HCT116 (cell line): ENCODE measurements at regions not wholly inside any gene's neighbourhood (a gene's known extent, or its start where the extent isn't known, plus 50 kb on each side); places are given as distances from the start of the nearest gene placed in this dataset.

ENCODE experiments used
- ATAC-seq: fragments of 200-7000 bp; cut with Tn5 transposase; 2 replicates; pipeline ENCODE4 v1.9.1; 2020; ENCODE audit warnings: mild to moderate bottlenecking, moderate library complexity
- BruUV-seq: library from RNA; stranded (reverse); fragments of 400-500 nt; replicated peaks from 2 replicates; lab custom pipeline; 2021; lab: Mats Ljungman, UMichigan
- CTCF ChIA-PET: fragments of 300-600 bp; sonication (Branson Sonifier 250); formaldehyde crosslinking; loops from one replicate; lab custom pipeline; 2021; ENCODE audit warnings: antibody characterized with exemption; lab: Charles Lee
- POLR2A ChIA-PET: fragments of 300-600, 350-600 bp; sonication (Branson Sonifier 250); formaldehyde crosslinking; loops from one replicate; lab custom pipeline; 2021; ENCODE audit warnings: antibody characterized with exemption; lab: Charles Lee
- RAD21 ChIA-PET, 2 experiments: fragments of 300-600 bp; sonication (Branson Sonifier 250); formaldehyde crosslinking; loops; one replicate each; lab custom pipeline; 2023; ENCODE audit warnings: low total read pairs in 2 of 2; ENCODE audit not compliant: uncharacterized antibody in 2 of 2, unreplicated experiment in 2 of 2, low non-redundant PET in 1 of 2; lab: Charles Lee
- DNase-seq: peaks from one replicate; pipeline ENCODE4 v3.0.0-alpha.2; 2010; ENCODE audit warnings: low read depth, low spot score
- H2AFZ ChIP-seq: fragments of 200-600 bp; shearing (Covaris generic), sonication (generic); 2 replicates; pipeline ENCODE4 v1.6.1; 2017; ENCODE audit warnings: low read depth, mixed run types, mixed read lengths, antibody characterized with exemption, low read length; ENCODE audit not compliant: poor library complexity, severe bottlenecking
- H3K27ac ChIP-seq: 2 replicates; pipeline ENCODE4 v1.5.1; 2012; ENCODE audit warnings: low read depth, low read length
- H3K27me3 ChIP-seq: fragments of 200-600 bp; sonication (generic); 2 replicates; pipeline ENCODE4 v1.6.1; 2016; ENCODE audit warnings: mixed run types, low read length, mixed read lengths; ENCODE audit not compliant: insufficient read depth
- H3K36me3 ChIP-seq, 2 experiments: fragments of 200-500 bp in 1 of 2; fragments of 200-600 bp in 1 of 2; sonication (Bioruptor generic) in 1 of 2; sonication (generic) in 1 of 2; 2 replicates each; pipeline versions ENCODE4 v1.5.1 to v1.6.1; 2014 to 2016; ENCODE audit warnings: low read length in 2 of 2, inconsistent platforms in 1 of 2, mixed read lengths in 1 of 2, mixed run types in 1 of 2; ENCODE audit not compliant: insufficient read depth in 2 of 2, control insufficient read depth in 1 of 2
- H3K4me1 ChIP-seq, 2 experiments: fragments of 200-600 bp in 1 of 2; sonication (generic) in 1 of 2; 2 replicates each; pipeline versions ENCODE4 v1.5.1 to v1.6.1; 2012 to 2017; ENCODE audit warnings: low read length in 2 of 2, inconsistent platforms in 1 of 2, mild to moderate bottlenecking in 1 of 2, mixed read lengths in 1 of 2, mixed run types in 1 of 2, moderate library complexity in 1 of 2; ENCODE audit not compliant: insufficient read depth in 2 of 2, control insufficient read depth in 1 of 2
- H3K4me2 ChIP-seq: fragments of 200-600 bp; sonication (generic); 2 replicates; pipeline ENCODE4 v1.6.1; 2017; ENCODE audit warnings: mixed run types, low read length, mixed read lengths
- H3K4me3 ChIP-seq, 2 experiments: fragments of 200-600 bp in 1 of 2; sonication (generic) in 1 of 2; replicated peaks in 1 of 2; 2 replicates each; pipeline ENCODE4 v1.5.1; 2011 to 2016; ENCODE audit warnings: low read length in 2 of 2, control low read depth in 1 of 2, low read depth in 1 of 2, mild to moderate bottlenecking in 1 of 2, mixed read lengths in 1 of 2, mixed run types in 1 of 2
- H3K79me2 ChIP-seq: fragments of 200-600 bp; sonication (generic); 2 replicates; pipeline ENCODE4 v1.6.1; 2017; ENCODE audit warnings: mild to moderate bottlenecking, mixed run types, low read length, moderate library complexity, mixed read lengths; ENCODE audit not compliant: insufficient read depth
- H3K9ac ChIP-seq: fragments of 200-600 bp; sonication (generic); 2 replicates; pipeline ENCODE4 v1.6.1; 2016; ENCODE audit warnings: low read length, mixed read lengths
- H3K9me2 ChIP-seq: fragments of 200-600 bp; sonication (generic), shearing (Covaris generic); 2 replicates; pipeline ENCODE4 v1.6.1; 2017; ENCODE audit warnings: mixed run types, mild to moderate bottlenecking, moderate library complexity; ENCODE audit not compliant: insufficient read depth
- H3K9me3 ChIP-seq, 2 experiments: fragments of 200-500 bp in 1 of 2; fragments of 200-600 bp in 1 of 2; sonication (Bioruptor generic) in 1 of 2; sonication (generic) in 1 of 2; 2 replicates each; pipeline ENCODE4 v1.6.1; 2014 to 2017; ENCODE audit warnings: low read length in 2 of 2, mixed read lengths in 2 of 2, inconsistent platforms in 1 of 2, low read depth in 1 of 2, mild to moderate bottlenecking in 1 of 2, mixed run types in 1 of 2, moderate library complexity in 1 of 2; ENCODE audit not compliant: control insufficient read depth in 1 of 2, insufficient read depth in 1 of 2
- H4K20me1 ChIP-seq: fragments of 200-600 bp; sonication (generic), shearing (Covaris generic); 2 replicates; pipeline ENCODE4 v1.6.1; 2017; ENCODE audit warnings: mixed run types, mild to moderate bottlenecking, moderate library complexity; ENCODE audit not compliant: insufficient read depth
- ELF1 ChIP-seq: IDR thresholded peaks from 2 replicates; pipeline ENCODE4 v1.6.1; 2012; ENCODE audit warnings: low read depth, borderline replicate concordance
- EZH2phosphoT487 ChIP-seq: fragments of 200-600 bp; IDR thresholded peaks from 2 replicates; pipeline ENCODE4 v1.6.1; 2018; ENCODE audit warnings: antibody characterized with exemption, borderline replicate concordance
- JUND ChIP-seq: IDR thresholded peaks from 2 replicates; pipeline ENCODE4 v1.6.1; 2012
- MAX ChIP-seq: IDR thresholded peaks from 2 replicates; pipeline ENCODE4 v1.6.1; 2012
- POLR2A ChIP-seq: IDR thresholded peaks from 2 replicates; pipeline ENCODE4 v1.7.0; 2011; ENCODE audit warnings: borderline replicate concordance; ENCODE audit not compliant: insufficient read depth, insufficient read length; ENCODE audit errors: extremely low read depth
- POLR2AphosphoS5 ChIP-seq: IDR thresholded peaks from 2 replicates; pipeline ENCODE4 v1.6.1; 2011; ENCODE audit warnings: mild to moderate bottlenecking, low read depth, low read length, moderate library complexity
- RAD21 ChIP-seq: IDR thresholded peaks from 2 replicates; pipeline ENCODE4 v1.6.1; 2012; ENCODE audit warnings: low read depth, mild to moderate bottlenecking
- SIN3A ChIP-seq: IDR thresholded peaks from 2 replicates; pipeline ENCODE4 v1.6.1; 2012; ENCODE audit warnings: low read depth
- SP1 ChIP-seq: IDR thresholded peaks from 2 replicates; pipeline ENCODE4 v1.6.1; 2012; ENCODE audit warnings: low read depth
- TCF7L2 ChIP-seq: IDR thresholded peaks from 2 replicates; pipeline ENCODE4 v1.7.0; 2011; ENCODE audit warnings: borderline replicate concordance, inconsistent platforms; ENCODE audit not compliant: insufficient read depth, insufficient read length; ENCODE audit errors: extremely low read depth
- ZNF274 ChIP-seq: fragments of 200-500 bp; sonication (Bioruptor generic); IDR thresholded peaks from 2 replicates; pipeline ENCODE4 v1.6.1; 2014; ENCODE audit warnings: mild to moderate bottlenecking, low read depth, low read length, inconsistent platforms
- intact Hi-C: fragments of 100-400 bp; cut with micrococcal nuclease; formaldehyde crosslinking; loops from 2 replicates; pipeline ENCODE4 v1.10.0; 2022
- TF ChIP-seq, protein P1 (sequence below): IDR thresholded peaks from 2 replicates; pipeline ENCODE4 v1.6.1; 2011; ENCODE audit warnings: mild to moderate bottlenecking, low read length, moderate library complexity; ENCODE audit not compliant: insufficient replicate concordance; ENCODE audit errors: extremely low read depth
- TF ChIP-seq, protein P2 (sequence below), 3 experiments: fragments of 200-600 bp in 1 of 3; sonication (generic) in 1 of 3; IDR thresholded peaks in 2 of 3; conservative IDR thresholded peaks in 1 of 3; 2 replicates each; pipeline ENCODE4 v1.5.1; 2012 to 2017; ENCODE audit warnings: low read depth in 2 of 3, low read length in 2 of 3, antibody characterized with exemption in 1 of 3, borderline replicate concordance in 1 of 3, control low read depth in 1 of 3, mild to moderate bottlenecking in 1 of 3, mixed read lengths in 1 of 3, mixed run types in 1 of 3, moderate library complexity in 1 of 3; ENCODE audit not compliant: insufficient read depth in 1 of 3
- TF ChIP-seq, protein P3 (sequence below): IDR thresholded peaks from 2 replicates; pipeline ENCODE4 v1.6.1; 2012; ENCODE audit warnings: low read depth

DNA sequence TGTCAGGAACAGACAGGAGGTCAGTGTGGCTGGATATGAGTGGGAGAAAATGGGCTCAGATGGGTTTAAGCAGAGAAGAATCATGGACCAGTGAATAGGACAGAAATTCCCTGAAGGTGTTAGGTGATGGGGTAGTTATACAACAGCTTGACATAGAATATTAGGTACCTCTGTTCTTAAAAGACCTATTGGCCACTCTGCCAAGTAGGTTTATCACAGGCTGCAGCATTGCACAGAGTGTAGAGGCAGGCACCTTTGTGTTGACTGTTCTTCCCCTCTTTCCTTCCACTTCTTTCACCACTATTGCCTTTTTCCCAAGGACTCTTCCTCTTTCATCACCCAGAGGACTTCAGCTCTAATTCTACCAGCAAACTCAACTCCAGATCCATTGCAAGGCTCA is 274.4 kb downstream of the CDCA7 start (continued):
- TF ChIP-seq, protein P1, sequence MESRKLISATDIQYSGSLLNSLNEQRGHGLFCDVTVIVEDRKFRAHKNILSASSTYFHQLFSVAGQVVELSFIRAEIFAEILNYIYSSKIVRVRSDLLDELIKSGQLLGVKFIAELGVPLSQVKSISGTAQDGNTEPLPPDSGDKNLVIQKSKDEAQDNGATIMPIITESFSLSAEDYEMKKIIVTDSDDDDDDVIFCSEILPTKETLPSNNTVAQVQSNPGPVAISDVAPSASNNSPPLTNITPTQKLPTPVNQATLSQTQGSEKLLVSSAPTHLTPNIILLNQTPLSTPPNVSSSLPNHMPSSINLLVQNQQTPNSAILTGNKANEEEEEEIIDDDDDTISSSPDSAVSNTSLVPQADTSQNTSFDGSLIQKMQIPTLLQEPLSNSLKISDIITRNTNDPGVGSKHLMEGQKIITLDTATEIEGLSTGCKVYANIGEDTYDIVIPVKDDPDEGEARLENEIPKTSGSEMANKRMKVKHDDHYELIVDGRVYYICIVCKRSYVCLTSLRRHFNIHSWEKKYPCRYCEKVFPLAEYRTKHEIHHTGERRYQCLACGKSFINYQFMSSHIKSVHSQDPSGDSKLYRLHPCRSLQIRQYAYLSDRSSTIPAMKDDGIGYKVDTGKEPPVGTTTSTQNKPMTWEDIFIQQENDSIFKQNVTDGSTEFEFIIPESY: no peak
- no peak for TF ChIP-seq JUND
- TF ChIP-seq SIN3A: no peak
- TF ChIP-seq POLR2AphosphoS5: no peak
- no peak for TF ChIP-seq ELF1
- TF ChIP-seq EZH2phosphoT487: no peak

DNA sequence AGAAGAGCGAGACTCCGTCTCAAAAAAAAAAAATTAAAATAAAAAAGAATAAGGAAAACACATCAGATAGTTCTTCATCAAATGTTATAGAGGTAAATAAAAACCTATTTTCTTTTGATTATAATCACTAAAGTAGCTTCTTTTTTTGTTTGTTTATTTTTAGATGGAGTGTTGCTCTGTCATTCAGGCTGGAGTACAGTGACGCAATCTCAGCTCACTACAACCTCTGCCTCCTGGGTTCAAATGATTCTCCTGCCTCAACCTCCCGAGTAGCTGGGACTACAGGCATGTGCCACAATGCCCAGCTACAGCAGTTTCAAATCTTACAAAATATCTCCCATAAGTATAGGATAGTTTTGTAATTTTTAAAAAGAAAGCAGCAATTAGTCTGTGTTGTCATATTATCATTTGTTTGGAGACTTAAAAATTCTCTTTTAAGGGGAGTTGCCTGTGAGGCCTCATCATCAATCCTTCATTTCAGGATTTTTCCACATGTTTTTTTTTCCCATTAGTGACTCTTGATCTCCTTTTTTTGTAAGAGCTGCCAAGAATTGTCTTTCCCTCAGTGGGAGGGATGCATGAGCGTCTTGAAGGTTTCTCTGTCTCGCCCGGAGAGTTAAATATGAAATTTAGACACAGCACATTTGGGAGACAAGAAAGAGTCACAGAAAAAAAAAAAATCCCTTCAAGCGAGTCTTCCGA is 275.9 kb downstream of the CDCA7 start:
- Histone ChIP-seq H3K27ac (no peak overlapping the region), H4K20me1 (no peaks in the 10 kb centered on the region), H3K4me3 (no peak overlapping the region), H3K9me3 (no peaks in the 10 kb centered on the region), H3K27me3 (no peaks in the 10 kb centered on the region), H3K9me2 (no peaks in the 10 kb centered on the region), H3K4me1 (no peaks in the 10 kb centered on the region), H3K79me2 (no peaks in the 10 kb centered on the region), H3K4me2 (no peak overlapping the region), H3K36me3 (no peaks in the 10 kb centered on the region), H2AFZ (no peak overlapping the region), H3K9ac (no peak overlapping the region)
- CTCF ChIA-PET: no interaction called here
- POLR2A ChIA-PET: no interaction called here
- ATAC-seq (no peak), DNase-seq (no peak)
- RAD21 ChIA-PET: no interaction called here
- intact Hi-C loops: no loop called here
- BruUV-seq: no TSS peak
- no peak for TF ChIP-seq POLR2A
- TF ChIP-seq, protein P2, sequence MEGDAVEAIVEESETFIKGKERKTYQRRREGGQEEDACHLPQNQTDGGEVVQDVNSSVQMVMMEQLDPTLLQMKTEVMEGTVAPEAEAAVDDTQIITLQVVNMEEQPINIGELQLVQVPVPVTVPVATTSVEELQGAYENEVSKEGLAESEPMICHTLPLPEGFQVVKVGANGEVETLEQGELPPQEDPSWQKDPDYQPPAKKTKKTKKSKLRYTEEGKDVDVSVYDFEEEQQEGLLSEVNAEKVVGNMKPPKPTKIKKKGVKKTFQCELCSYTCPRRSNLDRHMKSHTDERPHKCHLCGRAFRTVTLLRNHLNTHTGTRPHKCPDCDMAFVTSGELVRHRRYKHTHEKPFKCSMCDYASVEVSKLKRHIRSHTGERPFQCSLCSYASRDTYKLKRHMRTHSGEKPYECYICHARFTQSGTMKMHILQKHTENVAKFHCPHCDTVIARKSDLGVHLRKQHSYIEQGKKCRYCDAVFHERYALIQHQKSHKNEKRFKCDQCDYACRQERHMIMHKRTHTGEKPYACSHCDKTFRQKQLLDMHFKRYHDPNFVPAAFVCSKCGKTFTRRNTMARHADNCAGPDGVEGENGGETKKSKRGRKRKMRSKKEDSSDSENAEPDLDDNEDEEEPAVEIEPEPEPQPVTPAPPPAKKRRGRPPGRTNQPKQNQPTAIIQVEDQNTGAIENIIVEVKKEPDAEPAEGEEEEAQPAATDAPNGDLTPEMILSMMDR (IDR thresholded peaks at IDR 0.05 in 2 of 3, conservative IDR thresholded peaks at IDR 0.05 in 1 of 3; ENCODE audit: borderline replicate concordance in 1 of 3, insufficient read depth in 1 of 3, low read depth in 2 of 3, low read length in 2 of 3): no peak
- TF ChIP-seq, protein P1: no peak
- TF ChIP-seq TCF7L2: no peak
- TF ChIP-seq SIN3A: no peak
- no peak for TF ChIP-seq POLR2AphosphoS5
- no peak for TF ChIP-seq MAX
- TF ChIP-seq, protein P3, sequence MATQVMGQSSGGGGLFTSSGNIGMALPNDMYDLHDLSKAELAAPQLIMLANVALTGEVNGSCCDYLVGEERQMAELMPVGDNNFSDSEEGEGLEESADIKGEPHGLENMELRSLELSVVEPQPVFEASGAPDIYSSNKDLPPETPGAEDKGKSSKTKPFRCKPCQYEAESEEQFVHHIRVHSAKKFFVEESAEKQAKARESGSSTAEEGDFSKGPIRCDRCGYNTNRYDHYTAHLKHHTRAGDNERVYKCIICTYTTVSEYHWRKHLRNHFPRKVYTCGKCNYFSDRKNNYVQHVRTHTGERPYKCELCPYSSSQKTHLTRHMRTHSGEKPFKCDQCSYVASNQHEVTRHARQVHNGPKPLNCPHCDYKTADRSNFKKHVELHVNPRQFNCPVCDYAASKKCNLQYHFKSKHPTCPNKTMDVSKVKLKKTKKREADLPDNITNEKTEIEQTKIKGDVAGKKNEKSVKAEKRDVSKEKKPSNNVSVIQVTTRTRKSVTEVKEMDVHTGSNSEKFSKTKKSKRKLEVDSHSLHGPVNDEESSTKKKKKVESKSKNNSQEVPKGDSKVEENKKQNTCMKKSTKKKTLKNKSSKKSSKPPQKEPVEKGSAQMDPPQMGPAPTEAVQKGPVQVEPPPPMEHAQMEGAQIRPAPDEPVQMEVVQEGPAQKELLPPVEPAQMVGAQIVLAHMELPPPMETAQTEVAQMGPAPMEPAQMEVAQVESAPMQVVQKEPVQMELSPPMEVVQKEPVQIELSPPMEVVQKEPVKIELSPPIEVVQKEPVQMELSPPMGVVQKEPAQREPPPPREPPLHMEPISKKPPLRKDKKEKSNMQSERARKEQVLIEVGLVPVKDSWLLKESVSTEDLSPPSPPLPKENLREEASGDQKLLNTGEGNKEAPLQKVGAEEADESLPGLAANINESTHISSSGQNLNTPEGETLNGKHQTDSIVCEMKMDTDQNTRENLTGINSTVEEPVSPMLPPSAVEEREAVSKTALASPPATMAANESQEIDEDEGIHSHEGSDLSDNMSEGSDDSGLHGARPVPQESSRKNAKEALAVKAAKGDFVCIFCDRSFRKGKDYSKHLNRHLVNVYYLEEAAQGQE: no peak
- TF ChIP-seq ZNF274: no peak
- no peak for TF ChIP-seq RAD21
- no peak for TF ChIP-seq SP1
